CD4-positive, alpha-beta T cell treated with Interleukin-12 subunit alpha and Interleukin-12 subunit beta, for 1 hour (primary cell): ENCODE measurements at regions not wholly inside any gene's neighbourhood (a gene's known extent, or its start where the extent isn't known, plus 50 kb on each side); places are given as distances from the start of the nearest gene placed in this dataset.
A peak's percentile ranks its signal among the peaks of the same experiment; 100 is the strongest.

ENCODE experiments used
- DNase-seq: peaks from one replicate; pipeline ENCODE4 v3.0.0-alpha.2; 2020

DNA sequence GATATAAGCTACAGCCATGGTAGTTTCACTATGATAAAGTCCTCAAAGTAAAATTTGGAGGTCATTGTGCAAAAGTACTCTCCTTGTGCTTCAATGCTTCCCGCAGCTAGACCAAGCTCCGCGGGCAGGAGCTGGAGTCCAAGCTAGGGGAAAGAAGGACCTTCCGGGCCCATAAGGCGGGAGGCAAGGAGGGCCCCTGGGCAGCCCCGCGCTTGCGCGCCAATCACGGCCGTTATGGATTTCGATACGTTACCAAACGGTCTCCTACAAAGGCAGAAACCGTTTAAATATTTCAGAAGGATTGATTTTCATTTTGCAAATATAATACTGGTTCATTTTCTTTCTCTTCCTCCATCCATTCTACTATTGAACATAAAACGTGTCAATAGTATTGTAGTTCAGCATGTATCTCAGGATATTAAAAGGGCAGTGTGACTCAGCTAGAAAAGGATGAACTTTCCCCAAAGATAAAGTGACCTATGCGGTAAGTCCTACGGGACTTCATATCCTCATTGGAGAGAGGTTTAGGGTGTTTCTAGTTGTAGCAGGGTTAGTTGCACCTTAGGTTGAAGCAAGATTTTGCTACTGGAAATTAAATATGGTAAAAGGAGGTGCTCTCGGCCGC lies 128.0 kb downstream of the KIF20B start:
- no peak for DNase-seq

DNA sequence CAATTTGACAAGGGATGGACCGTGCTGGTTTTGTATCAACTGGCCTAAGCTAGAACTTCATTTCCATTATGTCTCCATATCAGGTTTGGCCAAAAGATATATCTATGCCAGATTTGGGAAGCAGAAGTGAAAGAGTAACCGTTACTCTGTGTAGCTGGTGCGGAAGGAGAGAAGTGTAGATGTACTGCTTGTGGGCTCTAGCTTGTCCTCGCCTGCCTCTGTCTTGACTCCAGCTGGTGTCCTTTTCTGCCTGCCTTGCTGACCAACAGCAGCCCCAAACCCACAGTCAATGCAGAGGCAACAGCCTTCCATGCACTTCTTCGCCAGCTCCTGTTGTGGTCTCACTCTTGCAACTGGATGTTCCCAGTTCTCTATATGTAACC lies 128.5 kb downstream of the KIF20B start:
- DNase-seq = no peak

DNA sequence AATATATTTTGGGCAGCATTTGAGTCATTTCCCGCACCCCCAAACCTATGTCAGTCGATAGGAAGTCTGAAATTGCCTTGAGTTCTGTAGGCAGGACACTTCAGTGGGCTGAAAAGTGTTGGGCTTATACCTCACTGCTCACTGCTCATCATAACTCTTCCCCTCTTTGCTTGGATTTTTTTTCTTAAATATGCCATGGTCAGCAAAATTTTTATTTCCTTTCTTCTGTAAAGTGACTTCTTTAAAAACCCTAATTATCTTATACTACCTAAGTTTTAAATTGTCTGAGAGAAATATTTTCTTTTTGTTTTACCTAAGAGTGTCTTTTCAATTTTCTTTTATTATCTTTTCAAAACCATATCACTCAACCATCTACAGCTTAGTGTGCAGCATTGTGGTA lies 129.2 kb downstream of the KIF20B start:
- DNase-seq = no peak

DNA sequence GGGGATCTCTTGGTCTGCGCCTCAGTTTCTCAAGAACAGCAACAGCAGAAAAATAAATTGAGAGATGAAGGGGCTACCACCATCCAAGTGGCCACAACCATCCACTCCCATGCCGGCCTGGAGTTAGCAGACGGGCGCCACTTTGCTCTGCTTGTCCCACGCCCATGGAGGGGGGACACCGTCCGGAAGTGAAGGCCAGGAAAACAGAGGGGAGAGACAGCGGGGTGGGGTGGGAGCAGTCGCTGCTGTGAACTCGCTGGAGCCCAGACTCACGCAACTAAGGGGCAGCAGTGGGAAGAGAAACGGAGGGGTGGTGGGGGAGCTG lies 135.4 kb downstream of the KIF20B start:
- no peak for DNase-seq

DNA sequence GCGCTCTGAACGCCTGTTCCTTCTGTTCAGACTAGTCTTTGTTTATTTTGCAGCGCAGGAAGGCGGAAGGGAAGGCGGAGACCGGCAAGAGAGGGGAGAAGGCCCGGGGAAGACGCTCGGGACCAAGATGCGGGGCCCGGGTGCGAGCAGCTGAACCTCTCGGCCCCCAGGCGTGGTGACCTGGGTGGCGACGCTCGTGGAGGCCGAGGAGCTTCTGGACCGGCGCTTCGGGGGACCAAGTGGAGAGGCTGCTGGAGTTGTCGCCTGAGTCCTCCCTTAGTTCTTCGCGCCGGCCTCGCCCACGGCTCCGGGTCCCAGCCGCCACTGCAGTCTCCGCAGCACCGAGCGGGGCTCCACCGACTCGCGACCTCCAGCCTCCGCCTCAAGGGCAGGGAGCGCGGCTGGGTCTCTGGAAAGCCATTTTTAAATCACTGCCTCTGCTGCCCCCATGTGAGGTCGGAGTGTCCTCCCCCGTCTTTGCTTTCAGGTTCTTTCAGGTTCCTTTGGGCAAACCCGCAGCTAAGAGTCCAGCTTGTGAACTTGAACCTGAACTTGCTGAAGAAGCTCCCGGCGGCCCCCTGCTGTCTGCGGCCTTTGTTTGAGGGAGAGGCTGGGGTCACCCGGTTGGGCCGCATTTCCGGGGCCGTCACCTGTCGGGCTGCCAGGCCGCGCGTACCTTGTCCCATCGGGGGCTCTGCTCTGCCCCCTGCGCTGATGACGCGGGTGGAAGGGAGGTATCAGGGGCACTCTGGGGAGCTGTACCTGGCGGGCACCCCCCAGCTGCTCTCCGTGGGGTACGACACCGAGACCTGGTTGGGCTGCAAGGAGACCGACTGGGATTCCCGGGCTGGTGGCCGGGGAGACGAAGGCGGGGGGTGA lies 136.0 kb downstream of the KIF20B start:
- DNase-seq = peak; percentile 24

DNA sequence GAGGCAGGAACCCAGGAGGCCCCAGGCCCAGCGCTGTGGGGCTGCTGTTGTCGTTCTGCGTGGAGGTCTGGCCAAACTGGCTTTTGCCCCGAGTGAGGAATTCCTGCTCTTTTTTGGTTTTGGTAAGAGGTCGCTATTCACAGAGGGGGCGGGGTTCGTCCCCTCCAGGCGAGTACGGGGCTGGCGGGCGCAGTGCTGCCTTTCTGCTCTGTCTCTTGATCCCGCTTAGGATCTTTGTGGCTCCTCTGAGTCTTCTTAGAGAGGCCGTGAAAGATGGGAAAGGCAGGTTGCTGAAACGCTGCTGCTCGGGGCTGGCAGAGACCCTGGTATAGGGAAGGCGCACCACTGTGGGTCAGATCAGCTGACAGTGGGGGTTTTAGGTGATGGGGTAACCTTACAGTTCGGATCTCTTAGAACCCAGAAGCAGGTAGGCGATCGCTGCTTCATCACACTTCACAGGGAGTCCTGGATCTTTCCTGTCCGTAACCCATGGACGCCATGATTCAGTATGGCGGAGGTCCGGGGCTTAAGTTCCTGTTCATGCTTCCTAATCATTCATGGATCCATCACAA lies 136.7 kb downstream of the KIF20B start:
- peak; percentile 1 for DNase-seq

DNA sequence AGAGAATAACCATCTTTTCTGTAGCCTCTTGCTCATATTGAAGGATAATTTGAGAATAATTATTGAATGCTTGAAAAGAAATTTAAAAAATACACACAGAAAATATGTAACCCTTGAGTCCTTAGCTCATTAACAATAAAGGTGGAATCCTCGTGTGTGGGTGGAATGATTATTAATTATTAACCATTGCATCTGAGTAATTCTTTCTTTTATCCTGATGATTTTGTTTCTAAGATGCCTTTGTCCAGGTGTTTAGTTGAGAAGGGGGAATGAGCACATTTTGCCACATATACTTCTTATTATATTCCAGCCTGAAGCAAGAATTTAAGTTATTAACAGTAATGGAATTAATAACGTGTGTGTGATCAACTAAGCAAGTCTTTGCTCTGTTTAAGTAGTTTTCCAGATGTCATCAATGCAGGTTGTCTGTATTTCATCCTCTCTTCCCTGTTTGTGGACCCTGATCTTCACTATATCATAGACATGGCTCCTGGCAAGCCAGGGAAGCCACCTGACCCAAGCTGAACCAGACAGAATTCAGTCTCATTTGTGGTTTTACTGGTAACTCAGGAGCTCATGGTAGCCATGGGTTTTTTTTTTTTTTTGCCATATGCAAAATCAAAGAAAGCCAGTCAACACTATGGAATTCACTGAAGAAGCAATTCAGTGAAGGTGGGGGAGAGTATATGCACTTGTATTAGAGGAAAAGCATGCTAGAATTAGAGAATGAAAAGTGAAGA lies 144.3 kb downstream of the KIF20B start:
- no peak for DNase-seq

DNA sequence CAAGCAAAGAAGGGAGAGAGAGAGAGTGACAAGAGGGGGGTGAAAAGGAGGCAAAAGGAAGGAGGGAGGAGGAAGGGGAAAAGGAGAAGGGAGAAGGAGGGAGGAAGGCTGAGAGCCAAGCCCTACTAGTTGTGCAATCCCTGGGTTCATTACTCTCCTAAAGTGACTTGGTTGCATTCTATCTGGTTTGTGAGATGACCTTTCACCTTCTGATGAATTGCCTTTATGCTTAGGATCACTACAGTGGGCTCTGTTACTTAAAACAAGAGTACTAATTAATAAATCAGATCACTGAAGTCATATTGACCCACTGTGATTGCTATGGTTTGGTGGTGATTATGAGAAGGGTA lies 144.9 kb downstream of the KIF20B start:
- DNase-seq = no peak

DNA sequence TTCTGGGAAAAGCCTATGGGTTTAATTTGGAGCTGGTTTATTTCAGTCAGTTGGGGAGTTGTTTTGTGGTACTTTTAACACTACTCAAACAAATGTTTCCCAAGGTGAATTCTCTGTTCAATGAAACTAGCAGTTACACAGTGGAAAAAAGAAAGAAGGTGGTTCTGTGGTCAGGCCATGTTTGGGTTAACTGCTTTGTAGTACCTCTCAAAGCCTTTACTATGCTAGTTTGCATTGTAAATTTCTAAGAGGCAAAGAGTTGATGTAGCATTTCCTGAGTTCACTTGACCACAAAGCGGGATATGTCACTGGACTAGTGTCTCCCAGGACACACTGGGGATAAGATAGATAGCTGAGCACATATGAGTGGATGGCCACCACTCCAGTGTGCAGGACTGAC lies 145.4 kb downstream of the KIF20B start:
- no peak for DNase-seq

DNA sequence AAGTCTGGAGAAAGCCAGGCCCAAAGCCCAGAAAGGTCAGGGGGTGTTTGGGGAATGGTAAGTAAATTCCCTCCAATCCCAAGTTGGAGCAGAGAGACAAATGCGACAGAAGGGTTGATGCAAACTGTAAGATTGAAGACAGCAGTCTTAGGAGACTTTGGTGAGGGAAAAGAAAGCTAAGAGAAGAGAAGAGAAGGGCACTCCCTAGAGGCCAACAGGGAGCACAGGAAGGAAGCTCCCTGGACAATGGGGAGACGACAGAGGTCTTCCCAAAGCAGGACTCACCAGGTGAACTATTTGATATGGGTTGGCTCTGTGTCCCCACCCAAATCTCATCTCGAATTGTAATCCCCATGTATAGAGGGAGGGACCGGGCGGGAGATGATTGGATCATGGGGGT lies 151.5 kb downstream of the KIF20B start:
- no peak for DNase-seq

DNA sequence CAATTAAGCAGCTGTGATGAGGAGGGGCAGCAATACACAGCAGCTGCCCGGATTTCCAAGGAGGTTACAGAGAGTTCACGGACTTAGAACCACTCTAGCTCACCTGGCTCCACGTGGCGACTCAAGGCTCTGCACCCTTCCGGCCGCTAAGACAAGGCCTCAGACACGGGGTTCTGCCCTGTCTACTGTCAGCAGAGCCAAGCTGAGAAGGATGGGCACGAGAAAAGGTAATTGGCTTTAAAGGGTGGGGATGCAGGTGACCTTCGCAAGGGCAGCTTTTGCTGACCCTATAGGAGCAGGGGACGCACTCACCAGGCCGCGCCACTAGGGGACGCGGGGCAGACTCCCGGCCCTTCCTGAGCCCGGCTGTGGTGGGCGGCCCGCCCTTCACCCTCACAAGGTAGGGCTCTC lies 152.4 kb downstream of the KIF20B start:
- DNase-seq = no peak

DNA sequence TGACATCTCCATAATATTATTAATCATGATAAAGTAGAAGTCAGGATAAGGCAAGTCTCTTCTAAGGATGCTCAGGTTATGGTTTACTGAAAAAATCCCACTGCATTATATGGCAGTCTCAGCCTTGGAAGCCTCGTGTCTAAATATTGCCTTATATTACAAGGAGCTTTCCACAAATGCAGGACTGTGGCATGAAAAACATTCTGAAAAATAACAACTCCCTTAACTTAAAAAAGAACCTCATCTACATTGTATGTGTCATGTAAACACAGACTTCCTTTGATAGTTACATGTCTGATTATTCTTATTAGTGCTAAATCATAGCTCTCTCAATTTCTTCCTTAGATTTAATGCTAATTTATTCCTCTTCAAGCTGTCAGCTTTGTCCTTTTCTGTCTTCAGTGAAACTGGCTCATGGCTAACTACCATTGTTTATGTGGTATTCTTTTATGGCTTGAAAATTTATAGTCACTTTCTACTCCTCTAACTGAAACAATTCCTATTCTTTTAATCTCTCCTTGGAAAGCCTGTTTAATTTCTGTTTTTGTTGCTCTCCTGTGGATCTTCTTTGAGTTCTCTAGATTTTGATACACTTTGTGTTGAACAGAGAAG lies 156.1 kb downstream of the KIF20B start:
- DNase-seq = no peak

DNA sequence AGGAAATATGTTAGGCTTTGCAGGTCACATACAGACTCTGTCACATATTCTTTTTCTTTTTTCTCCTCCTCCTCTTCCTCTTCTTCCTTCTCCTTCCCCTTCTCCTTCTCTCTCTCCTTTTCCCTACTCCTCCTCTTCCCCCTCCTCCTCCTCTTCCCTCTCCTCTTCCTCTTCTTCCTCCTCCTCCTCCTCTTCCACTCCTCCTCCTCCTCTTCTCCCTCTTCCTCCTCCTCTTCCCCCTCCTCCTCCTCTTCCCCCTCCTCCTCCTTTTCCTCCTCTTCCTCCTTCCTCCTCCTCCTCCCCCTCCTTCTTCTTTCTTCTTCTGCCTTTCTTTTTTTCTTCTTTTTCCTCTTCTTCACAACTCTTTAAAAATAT lies 159.8 kb downstream of the KIF20B start:
- no peak for DNase-seq

DNA sequence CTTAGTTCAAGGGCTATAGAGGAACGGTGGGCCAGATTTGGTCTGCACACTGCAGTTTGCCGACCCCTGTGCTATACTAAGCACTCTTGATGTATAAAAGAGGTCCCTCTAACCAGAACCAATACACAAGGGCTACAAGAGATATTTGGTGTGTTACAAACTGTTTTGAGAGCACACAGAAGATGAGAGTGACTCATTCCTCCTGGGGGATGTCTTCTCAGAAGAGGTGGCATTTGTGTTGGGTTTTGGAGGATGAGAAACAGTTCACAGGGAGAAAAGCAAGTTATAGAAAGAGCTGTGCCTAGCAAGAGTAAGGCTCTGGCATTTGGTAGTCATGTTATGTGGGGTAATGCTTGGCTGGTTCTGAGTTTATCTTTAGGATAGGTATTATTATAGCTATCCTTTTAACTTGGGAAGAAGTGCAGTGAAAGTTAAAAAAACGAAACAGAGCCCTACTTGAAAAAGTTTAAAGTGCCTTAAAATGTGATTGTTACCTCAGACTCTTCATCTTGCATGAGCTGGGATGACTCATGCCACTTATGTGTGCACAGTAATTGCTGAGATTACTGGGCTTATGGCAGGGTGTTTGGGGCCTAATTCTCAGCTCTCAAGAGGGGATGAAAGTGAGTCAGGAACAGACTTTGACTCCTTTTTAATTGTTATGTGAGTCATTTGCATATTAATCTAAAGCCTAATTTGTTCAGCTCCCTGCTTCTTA lies 160.4 kb downstream of the KIF20B start:
- peak; percentile 6 for DNase-seq

DNA sequence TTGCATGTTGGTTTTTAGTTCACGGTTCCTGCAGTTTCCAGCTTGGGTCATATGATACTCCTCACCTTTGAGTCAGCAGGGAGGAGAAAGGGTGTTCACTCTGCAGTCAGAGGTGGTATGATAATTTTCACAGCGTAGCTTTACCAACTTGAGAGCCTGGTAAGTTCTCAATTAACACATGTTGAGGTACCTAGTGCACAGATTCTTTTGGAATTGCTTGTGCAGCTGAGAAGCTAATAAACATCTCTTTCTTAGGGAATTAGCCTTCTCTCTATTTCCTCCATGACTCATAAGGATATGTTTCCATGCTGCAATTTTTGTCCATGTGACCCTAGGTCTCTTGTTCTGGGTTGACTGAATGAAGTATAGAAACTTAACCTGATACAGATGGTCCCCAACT lies 166.6 kb downstream of the KIF20B start:
- no peak for DNase-seq

DNA sequence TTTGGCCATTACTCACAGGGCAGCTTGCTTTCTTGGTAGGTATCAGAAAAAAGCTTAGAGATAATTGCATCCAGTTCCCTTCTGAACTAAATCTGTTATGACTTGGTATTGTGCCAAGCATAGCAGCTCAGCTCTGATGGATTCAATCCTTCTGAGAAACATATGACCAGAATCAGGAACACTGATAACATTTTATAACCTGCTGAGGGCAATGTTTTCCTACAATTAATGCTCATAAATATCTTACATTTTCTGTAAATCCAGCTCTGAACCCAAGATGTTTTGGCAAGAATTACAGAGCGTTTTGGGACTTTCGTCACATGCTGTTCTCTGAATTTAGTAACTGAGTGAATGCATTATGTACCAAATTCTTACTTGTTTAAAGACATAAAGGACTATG lies 167.8 kb downstream of the KIF20B start:
- no peak for DNase-seq

DNA sequence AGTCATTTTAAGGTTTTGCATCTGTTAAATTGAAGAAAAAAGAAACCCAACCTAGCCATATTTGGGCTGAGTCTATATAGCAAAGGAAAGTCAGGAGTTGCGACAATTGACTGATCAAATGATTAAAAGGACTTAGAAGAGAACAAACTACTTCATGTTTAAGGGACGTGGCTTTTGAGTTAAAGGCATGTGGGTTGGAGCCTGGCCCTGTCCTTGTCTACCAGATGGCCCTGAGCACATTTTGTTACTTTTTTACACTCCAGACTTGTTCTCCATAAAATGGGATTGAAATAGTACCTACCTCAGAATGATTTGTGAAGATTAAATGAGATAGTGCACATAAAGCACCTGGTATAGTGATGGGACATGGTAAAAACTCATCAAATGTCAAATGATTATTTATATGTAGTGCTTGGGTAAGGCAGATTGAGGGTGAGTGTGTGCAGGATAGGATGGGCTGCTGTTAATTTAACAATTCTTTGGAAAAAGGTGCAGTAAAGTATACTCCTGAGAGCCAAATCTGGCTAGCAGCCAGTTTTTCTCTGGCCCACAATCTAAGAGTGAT lies 168.3 kb downstream of the KIF20B start:
- no peak for DNase-seq

DNA sequence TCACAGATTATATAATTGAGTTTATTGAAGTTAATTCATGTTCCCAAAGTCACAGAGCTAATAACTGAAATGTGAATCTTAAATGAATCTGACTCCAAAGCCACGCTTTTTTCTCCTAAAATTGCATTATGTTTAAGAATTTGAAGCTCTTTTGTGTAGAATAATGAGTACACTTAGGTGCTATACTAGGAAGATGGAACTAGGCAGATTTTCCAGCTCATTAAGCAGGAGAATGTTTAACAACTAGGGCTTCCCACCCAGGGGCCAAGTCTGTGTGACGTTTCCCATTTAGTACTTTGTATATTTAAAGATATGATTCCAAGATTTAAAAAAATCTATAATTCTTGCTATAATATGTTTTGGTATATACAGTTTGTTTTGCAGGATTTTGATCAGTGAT lies 169.5 kb downstream of the KIF20B start:
- DNase-seq = no peak

DNA sequence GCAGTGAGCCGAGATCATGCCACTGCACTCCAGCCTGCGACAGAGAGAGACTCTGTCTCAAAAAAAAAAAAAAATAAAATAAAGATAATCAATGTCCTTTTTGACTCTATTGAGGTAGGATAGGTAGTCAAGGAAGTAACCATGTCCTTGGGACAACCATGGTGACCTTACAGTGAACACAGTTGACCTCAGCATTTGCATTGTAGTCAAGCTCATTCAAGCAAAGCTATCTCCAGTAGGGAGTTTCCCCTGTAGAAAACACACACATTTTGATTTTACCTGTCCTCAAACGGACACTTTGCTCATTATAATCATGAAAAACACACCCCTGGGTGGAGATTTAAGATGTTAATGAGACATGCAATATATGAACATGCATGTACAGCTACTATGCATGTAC lies 171.7 kb downstream of the KIF20B start:
- no peak for DNase-seq

DNA sequence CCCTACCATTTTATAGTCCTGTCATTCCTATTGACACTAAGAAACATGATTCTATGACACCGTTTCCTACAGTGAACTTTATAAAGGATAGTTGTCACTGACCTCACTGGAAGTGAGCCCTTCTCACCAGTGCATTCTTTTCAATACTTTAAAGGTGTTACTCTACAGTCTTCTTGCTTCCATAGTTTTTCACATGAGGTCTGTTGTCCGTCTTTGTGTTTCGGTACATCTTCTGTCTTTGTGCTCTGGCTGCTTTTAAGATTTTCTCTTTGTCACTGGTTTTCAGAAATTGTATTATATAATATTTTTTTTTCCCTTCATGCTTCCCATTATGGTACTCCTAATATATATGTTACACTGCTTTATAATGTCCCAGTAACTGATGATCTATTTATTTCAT lies 174.2 kb downstream of the KIF20B start:
- no peak for DNase-seq

DNA sequence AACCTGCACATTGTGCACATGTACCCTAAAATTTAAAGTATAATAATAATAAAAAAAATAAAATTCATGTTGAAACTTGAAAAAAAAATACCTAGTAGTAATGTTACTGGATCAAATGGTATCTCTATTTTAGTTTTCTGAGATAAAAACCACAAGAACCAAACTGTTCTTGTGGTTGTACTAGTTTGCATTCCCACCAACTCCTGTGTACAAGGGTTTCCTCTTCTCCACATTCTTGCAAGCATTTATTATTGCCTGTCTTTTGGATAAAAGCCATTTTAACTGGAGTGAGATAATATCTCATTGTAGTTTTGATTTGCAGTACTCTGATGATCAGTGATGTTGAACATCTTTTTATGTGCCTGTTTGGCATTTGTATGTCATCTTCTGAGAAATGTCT lies 177.7 kb downstream of the KIF20B start:
- no peak for DNase-seq

DNA sequence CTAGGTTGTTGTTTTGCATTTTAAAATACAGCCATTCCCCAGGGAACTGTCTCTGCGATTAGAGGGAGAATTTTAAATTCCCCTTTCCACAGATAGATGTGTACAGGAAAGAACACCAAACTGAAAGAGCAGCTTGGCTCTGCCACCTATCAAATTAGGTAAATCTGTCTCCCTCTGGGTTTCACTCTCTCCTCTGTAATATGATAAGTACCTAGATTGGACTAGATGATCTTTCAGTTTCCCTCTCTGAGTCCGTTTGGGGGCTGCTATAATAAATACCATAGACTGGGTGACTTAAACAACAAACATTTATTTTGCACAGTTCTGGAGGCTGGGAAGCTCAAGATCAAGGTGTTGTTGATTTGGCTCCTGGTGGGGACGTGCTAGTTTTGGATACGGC lies 186.0 kb downstream of the KIF20B start:
- no peak for DNase-seq

DNA sequence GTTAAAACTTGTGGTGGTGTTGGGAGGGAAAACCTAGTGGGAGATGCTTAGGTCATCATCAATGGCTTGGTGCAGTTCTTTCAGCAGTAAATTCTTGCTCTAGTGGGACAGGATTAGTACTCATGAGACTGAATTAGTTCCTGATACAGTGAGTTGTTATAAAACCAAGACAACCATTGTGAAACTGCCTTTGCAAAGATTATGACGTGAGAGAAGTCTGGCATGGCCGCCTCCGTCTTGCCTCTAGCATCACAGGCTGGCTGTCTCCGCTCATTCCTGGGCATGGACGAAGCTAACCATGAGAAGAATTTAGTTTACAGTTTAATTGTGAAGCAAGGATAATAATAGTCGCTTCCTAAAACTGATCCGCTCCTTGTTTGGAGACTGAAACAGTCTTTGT lies 186.4 kb downstream of the KIF20B start:
- DNase-seq = no peak
